ENCODE measurements at regions not wholly inside any gene's neighbourhood (a gene's known extent, or its start where the extent isn't known, plus 50 kb on each side); places are given as distances from the start of the nearest gene placed in this dataset.
"Not testable (repeated sequence)": the region's sequence is repeated elsewhere in the genome, so short reads cannot be mapped to it uniquely, and the experiment has no call there.

DNA sequence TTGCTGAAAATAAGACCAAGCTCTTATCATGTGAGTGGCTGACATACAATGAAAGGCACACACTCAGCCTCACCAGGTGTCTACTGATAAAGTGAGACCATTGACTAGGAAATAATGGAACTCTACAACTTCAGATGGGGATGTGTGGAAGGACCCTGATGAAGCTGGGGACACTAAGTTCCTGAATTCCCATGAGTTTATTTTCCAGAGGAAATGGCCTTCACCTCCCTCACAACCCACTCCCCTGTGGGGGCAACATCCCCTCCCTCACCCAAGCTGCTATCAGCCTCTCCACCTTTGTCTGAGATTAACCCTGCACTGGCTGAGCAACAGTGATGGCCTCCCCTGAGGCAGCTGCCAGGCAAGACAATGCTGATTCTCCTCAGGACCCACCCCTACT is 55.2 kb upstream of the SMARCAD1 start:
- DNase-seq (ENCODE audit: low read depth) = no peak

DNA sequence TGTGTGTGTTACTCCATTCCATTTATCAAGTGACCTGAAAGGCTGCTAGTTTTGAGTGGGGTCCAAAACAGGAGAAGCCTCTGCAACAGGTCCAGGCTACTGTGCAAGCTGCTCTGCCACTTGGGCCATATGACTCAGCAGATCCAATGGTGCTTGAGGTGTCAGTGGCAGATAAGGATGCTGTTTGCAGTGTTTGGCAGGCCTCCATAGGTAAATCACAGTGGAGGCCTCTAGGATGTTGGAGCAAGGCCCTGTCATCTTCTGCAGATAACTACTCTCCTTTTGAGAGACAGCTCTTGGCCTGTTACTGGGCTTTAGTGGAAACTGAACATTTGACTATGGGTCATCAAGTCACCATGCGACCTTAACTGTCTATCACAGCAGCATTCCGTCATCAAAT is 52.3 kb upstream of the SMARCAD1 start:
- DNase-seq (ENCODE audit: low read depth) = not testable (repeated sequence)

- DNase-seq (ENCODE audit: low read depth) = no peak
These were observed 50.8 kb upstream of the SMARCAD1 start for GRCh38 chr4:94156826-94157225.
